GM23338 (cell line): ENCODE measurements at regions not wholly inside any gene's neighbourhood (a gene's known extent, or its start where the extent isn't known, plus 50 kb on each side); places are given as distances from the start of the nearest gene placed in this dataset.
"Not testable (repeated sequence)": the region's sequence is repeated elsewhere in the genome, so short reads cannot be mapped to it uniquely, and the experiment has no call there.

ENCODE experiments used
- ATAC-seq: fragments of 200-7000 bp; cut with Tn5 transposase; 3 replicates; pipeline ENCODE4 v1.9.1; 2020
- DNase-seq: peaks from one replicate; pipeline ENCODE4 v3.0.0-alpha.2; 2015; ENCODE audit warnings: low spot score
- H2AFZ ChIP-seq: fragments of 200-600 bp; sonication (generic); 2 replicates; pipeline ENCODE4 v1.8.0; 2016; ENCODE audit warnings: antibody characterized with exemption, mild to moderate bottlenecking, moderate library complexity
- H3F3A ChIP-seq: fragments of 200-600 bp; sonication (generic); replicated peaks from 2 replicates; pipeline ENCODE4 v1.8.0; 2017; ENCODE audit warnings: antibody characterized with exemption, mixed run types, low read depth
- H3K27ac ChIP-seq: fragments of 200-600 bp; sonication (generic); 2 replicates; pipeline ENCODE4 v1.6.1; 2016; ENCODE audit warnings: low read depth
- H3K27me3 ChIP-seq: fragments of 200-600 bp; sonication (generic); 2 replicates; pipeline ENCODE4 v1.8.0; 2016; ENCODE audit warnings: mild to moderate bottlenecking, mixed run types, moderate library complexity; ENCODE audit not compliant: insufficient read depth
- H3K36me3 ChIP-seq: fragments of 200-600 bp; sonication (generic); 2 replicates; pipeline ENCODE4 v1.8.0; 2016; ENCODE audit warnings: mild to moderate bottlenecking; ENCODE audit not compliant: insufficient read depth
- H3K4me1 ChIP-seq: fragments of 200-600 bp; sonication (generic); 2 replicates; pipeline ENCODE4 v1.8.0; 2016; ENCODE audit warnings: mild to moderate bottlenecking, moderate library complexity; ENCODE audit not compliant: insufficient read depth
- H3K4me2 ChIP-seq: fragments of 200-600 bp; sonication (generic); 2 replicates; pipeline ENCODE4 v1.7.1; 2017; ENCODE audit warnings: mixed run types
- H3K4me3 ChIP-seq: fragments of 200-600 bp; sonication (generic); 2 replicates; pipeline ENCODE4 v1.6.1; 2016; ENCODE audit warnings: mixed run types
- H3K79me2 ChIP-seq: fragments of 200-600 bp; sonication (generic); replicated peaks from 2 replicates; pipeline ENCODE4 v1.8.0; 2017; ENCODE audit warnings: mild to moderate bottlenecking; ENCODE audit not compliant: insufficient read depth
- H3K9me2 ChIP-seq: fragments of 200-600 bp; sonication (generic); 2 replicates; pipeline ENCODE4 v1.8.0; 2017; ENCODE audit not compliant: insufficient read depth
- H4K20me1 ChIP-seq: fragments of 200-600 bp; sonication (generic); replicated peaks from 2 replicates; pipeline ENCODE4 v1.8.0; 2017; ENCODE audit warnings: mild to moderate bottlenecking; ENCODE audit not compliant: insufficient read depth
- H3K27ac Mint-ChIP-seq: 2 replicates; pipeline ENCODE4 v1.8.0; 2020; ENCODE audit warnings: inconsistent platforms, mild to moderate bottlenecking, moderate library complexity, mixed read lengths
- H3K27me3 Mint-ChIP-seq: 3 replicates; pipeline ENCODE4 v1.8.0; 2022; ENCODE audit warnings: low read depth, mild to moderate bottlenecking, moderate library complexity, mixed read lengths, inconsistent platforms; ENCODE audit not compliant: insufficient read depth, poor library complexity
- H3K36me3 Mint-ChIP-seq: 3 replicates; pipeline ENCODE4 v1.8.0; 2021; ENCODE audit warnings: low read depth, mild to moderate bottlenecking, inconsistent platforms, moderate library complexity, mixed read lengths
- H3K4me1 Mint-ChIP-seq: 3 replicates; pipeline ENCODE4 v1.8.0; 2020; ENCODE audit warnings: mild to moderate bottlenecking, inconsistent platforms, mixed read lengths
- H3K4me3 Mint-ChIP-seq: 3 replicates; pipeline ENCODE4 v1.8.0; 2021; ENCODE audit warnings: moderate library complexity, mild to moderate bottlenecking, inconsistent platforms, mixed read lengths
- H3K9me3 Mint-ChIP-seq: 3 replicates; pipeline ENCODE4 v1.8.0; 2020; ENCODE audit warnings: moderate library complexity, mild to moderate bottlenecking, inconsistent platforms, mixed read lengths
- CREB1 ChIP-seq: fragments of 250-450 bp; sonication (Bioruptor Pico); IDR thresholded peaks from 2 replicates; pipeline ENCODE4 v1.5.0; 2020; ENCODE audit warnings: low read depth, mild to moderate bottlenecking, moderate library complexity
- CTCF ChIP-seq, 2 experiments: fragments of 200-600 bp in 1 of 2; sonication (generic) in 1 of 2; conservative IDR thresholded peaks; 2 replicates each; pipeline versions ENCODE4 v1.5.1 to v1.6.1; 2016 to 2017; ENCODE audit warnings: antibody characterized with exemption in 2 of 2, low read depth in 2 of 2, mild to moderate bottlenecking in 2 of 2, moderate library complexity in 1 of 2
- ETS1 ChIP-seq: IDR thresholded peaks from 2 replicates; pipeline ENCODE4 v1.6.1; 2016; ENCODE audit warnings: antibody characterized with exemption
- EZH2phosphoT487 ChIP-seq: fragments of 200-600 bp; sonication (generic); IDR thresholded peaks from one replicate; pipeline ENCODE4 v1.8.1; 2018; ENCODE audit warnings: antibody characterized with exemption; ENCODE audit not compliant: unreplicated experiment
- POLR2AphosphoS5 ChIP-seq: IDR thresholded peaks from 2 replicates; pipeline ENCODE4 v1.6.1; 2016; ENCODE audit warnings: antibody characterized with exemption, low read depth
- ZNF462 ChIP-seq: fragments of 250-450 bp; sonication (Bioruptor Pico); IDR thresholded peaks from 2 replicates; pipeline ENCODE4 v1.5.0; 2020; ENCODE audit warnings: mild to moderate bottlenecking, moderate library complexity

GRCh38 chr1:121519042-121519755, 334.4 kb downstream of the SRGAP2C start:
- ATAC-seq = peak; percentile 95
- Histone ChIP-seq H2AFZ (peak overlapping the region; percentile 9; the same call in 1 of the 2 replicates), H3K27me3 (peaks cover 8% of the 10 kb centered on the region), H4K20me1 (no peaks in the 10 kb centered on the region), H3K4me3 (peak overlapping the region; percentile 70), H3K79me2 (no peaks in the 10 kb centered on the region), H3K27ac (no peak overlapping the region), H3K9me2 (no peaks in the 10 kb centered on the region), H3F3A (no peaks in the 10 kb centered on the region), H3K4me1 (peaks cover 9% of the 10 kb centered on the region; the same call in 1 of the 2 replicates), H3K36me3 (no peaks in the 10 kb centered on the region), H3K4me2 (peak overlapping the region; percentile 74)
- no peaks in the 10 kb centered on the region; the same call in 2 of the 3 replicates for H3K36me3 Mint-ChIP-seq
- peaks cover 19% of the 10 kb centered on the region for H3K27me3 Mint-ChIP-seq
- H3K27ac Mint-ChIP-seq = peak overlapping the region; percentile 87
- peaks cover 4% of the 10 kb centered on the region; the same call in 2 of the 3 replicates for H3K9me3 Mint-ChIP-seq
- TF ChIP-seq POLR2AphosphoS5 (peak; percentile 62), CREB1 (CRISPR knock-in tag) (no peak), ETS1 (no peak), EZH2phosphoT487 (no peak), ZNF462 (no peak), CTCF (conservative IDR thresholded peaks at IDR 0.05; ENCODE audit: low read depth in 2 of 2) (0 out of 4 replicates have a peak, but pooled peaks of 1 of the 2 experiments have one; percentile 4)
- H3K4me3 Mint-ChIP-seq = peak overlapping the region; percentile 83
- H3K4me1 Mint-ChIP-seq = peaks cover 18% of the 10 kb centered on the region
- DNase-seq = peak; percentile 94

- not testable (repeated sequence) for H3K36me3 ChIP-seq, H3K9me3 Mint-ChIP-seq, H3K36me3 Mint-ChIP-seq, H3K27ac ChIP-seq, H3K4me1 ChIP-seq, H3F3A ChIP-seq, H4K20me1 ChIP-seq, H3K79me2 ChIP-seq, H3K27me3 ChIP-seq, H3K9me2 ChIP-seq
- H3K4me3 ChIP-seq = peak overlapping the region; percentile 70
- peak overlapping the region; percentile 9; the same call in 1 of the 2 replicates for H2AFZ ChIP-seq
- peak overlapping the region; percentile 87 for H3K27ac Mint-ChIP-seq
- peaks cover 18% of the 10 kb centered on the region for H3K4me1 Mint-ChIP-seq
- ATAC-seq (peak; percentile 6), DNase-seq (peak; percentile 60)
- H3K4me2 ChIP-seq = peak overlapping the region; percentile 74
- H3K27me3 Mint-ChIP-seq = peaks cover 16% of the 10 kb centered on the region
- H3K4me3 Mint-ChIP-seq = peak overlapping the region; percentile 83
These were observed 335.0 kb downstream of the SRGAP2C start for GRCh38 chr1:121519756-121520286.
